ENCODE measurements at regions not wholly inside any gene's neighbourhood (a gene's known extent, or its start where the extent isn't known, plus 50 kb on each side); places are given as distances from the start of the nearest gene placed in this dataset.

DNA sequence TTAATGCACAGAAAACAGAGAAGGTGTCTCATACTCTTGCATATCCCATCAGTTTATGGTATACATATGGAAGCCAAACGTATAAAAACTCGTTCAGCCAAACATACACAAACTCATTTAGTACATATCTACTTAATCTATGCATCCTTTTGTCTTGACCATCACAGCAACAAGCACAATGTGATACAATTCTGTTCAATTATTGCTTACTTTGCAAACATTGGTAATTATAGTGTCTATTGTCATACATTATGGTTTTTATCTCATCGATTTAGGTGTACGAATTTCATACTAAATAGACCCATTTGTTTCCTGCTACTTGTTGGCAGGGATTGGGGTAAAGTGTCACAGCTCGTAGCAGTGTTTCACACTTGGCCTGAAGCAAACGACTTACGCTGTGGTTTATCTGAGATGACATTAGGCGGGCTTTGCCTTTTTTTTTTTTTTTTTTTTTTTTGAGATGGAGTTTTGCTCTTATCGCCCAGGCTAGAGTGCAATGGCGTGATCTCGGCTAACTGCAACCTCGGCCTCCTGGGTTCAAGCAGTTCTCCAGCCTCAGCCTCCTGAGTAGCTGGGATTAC, 425.9 kb upstream of the JARID2 start (continued):
- TF ChIP-seq ATF2 (CRISPR knock-in tag; IDR thresholded peaks at IDR 0.05; ENCODE audit: borderline replicate concordance, low read depth) (no peak), ESRRA (CRISPR knock-in tag; IDR thresholded peaks at IDR 0.05; ENCODE audit: borderline replicate concordance) (no peak), ZNF263 (CRISPR knock-in tag; IDR thresholded peaks at IDR 0.05; ENCODE audit: low read depth) (no peak)
- TF ChIP-seq, protein P1, sequence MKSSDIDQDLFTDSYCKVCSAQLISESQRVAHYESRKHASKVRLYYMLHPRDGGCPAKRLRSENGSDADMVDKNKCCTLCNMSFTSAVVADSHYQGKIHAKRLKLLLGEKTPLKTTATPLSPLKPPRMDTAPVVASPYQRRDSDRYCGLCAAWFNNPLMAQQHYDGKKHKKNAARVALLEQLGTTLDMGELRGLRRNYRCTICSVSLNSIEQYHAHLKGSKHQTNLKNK (CRISPR knock-in tag; IDR thresholded peaks at IDR 0.05) = no peak

DNA sequence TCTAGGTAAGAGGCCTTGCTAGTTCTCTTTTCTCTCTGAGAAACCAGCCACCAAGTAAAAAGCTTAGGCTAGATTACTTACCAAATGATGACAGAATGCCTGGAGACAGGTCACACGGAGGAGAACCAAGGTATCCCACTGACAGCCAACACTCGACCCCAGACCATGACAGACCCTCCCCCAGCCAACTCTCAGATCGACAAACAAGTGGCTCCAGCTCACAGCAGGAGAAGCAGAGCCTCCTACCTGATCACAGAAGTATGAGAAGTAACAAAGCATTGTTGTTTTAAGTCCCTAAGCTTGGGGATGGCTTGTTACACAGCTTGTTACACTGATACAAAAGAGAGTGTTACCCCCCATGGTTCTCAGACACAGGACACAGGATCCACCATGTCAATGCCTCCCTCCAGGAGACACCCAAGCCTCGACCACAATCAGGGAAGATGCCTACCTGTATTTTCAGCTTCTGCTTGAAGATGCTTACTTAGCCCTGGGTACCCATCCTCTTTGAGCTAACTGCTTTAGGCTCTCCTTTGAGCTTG, 423.8 kb upstream of the JARID2 start:
- Mint-ChIP-seq H3K4me1 (peaks cover 60% of the 10 kb centered on the region), H3K36me3 (peaks cover 5% of the 10 kb centered on the region; the same call in 1 of the 2 replicates), H3K4me3 (no peak overlapping the region), H3K27me3 (ENCODE audit: low read depth) (peaks cover 3% of the 10 kb centered on the region; the same call in 1 of the 2 replicates), H3K27ac (no peak overlapping the region), H3K9me3 (peaks cover 7% of the 10 kb centered on the region)
- CTCF ChIA-PET = no interaction called here
- DNase-seq (ENCODE audit: low spot score) (no peak), ATAC-seq (no peak)
- TF ChIP-seq FOXP4 (CRISPR knock-in tag; IDR thresholded peaks at IDR 0.05) (no peak), ELF4 (CRISPR knock-in tag; IDR thresholded peaks at IDR 0.05; ENCODE audit: low read depth) (no peak), JAZF1 (CRISPR knock-in tag; IDR thresholded peaks at IDR 0.05) (no peak), OVOL2 (CRISPR knock-in tag; IDR thresholded peaks at IDR 0.05; ENCODE audit: borderline replicate concordance) (no peak), ZNF263 (CRISPR knock-in tag; IDR thresholded peaks at IDR 0.05; ENCODE audit: low read depth) (no peak), KAT7 (CRISPR knock-in tag; IDR thresholded peaks at IDR 0.05; ENCODE audit: borderline replicate concordance) (no peak), RELA (CRISPR knock-in tag; IDR thresholded peaks at IDR 0.05; ENCODE audit: borderline replicate concordance) (no peak)
- TF ChIP-seq, protein P2, sequence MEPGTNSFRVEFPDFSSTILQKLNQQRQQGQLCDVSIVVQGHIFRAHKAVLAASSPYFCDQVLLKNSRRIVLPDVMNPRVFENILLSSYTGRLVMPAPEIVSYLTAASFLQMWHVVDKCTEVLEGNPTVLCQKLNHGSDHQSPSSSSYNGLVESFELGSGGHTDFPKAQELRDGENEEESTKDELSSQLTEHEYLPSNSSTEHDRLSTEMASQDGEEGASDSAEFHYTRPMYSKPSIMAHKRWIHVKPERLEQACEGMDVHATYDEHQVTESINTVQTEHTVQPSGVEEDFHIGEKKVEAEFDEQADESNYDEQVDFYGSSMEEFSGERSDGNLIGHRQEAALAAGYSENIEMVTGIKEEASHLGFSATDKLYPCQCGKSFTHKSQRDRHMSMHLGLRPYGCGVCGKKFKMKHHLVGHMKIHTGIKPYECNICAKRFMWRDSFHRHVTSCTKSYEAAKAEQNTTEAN (CRISPR knock-in tag; IDR thresholded peaks at IDR 0.05) = no peak
- TF ChIP-seq, protein P3, sequence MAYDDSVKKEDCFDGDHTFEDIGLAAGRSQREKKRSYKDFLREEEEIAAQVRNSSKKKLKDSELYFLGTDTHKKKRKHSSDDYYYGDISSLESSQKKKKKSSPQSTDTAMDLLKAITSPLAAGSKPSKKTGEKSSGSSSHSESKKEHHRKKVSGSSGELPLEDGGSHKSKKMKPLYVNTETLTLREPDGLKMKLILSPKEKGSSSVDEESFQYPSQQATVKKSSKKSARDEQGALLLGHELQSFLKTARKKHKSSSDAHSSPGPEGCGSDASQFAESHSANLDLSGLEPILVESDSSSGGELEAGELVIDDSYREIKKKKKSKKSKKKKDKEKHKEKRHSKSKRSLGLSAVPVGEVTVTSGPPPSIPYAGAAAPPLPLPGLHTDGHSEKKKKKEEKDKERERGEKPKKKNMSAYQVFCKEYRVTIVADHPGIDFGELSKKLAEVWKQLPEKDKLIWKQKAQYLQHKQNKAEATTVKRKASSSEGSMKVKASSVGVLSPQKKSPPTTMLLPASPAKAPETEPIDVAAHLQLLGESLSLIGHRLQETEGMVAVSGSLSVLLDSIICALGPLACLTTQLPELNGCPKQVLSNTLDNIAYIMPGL (CRISPR knock-in tag; IDR thresholded peaks at IDR 0.05) = no peak
- TF ChIP-seq, protein P4, sequence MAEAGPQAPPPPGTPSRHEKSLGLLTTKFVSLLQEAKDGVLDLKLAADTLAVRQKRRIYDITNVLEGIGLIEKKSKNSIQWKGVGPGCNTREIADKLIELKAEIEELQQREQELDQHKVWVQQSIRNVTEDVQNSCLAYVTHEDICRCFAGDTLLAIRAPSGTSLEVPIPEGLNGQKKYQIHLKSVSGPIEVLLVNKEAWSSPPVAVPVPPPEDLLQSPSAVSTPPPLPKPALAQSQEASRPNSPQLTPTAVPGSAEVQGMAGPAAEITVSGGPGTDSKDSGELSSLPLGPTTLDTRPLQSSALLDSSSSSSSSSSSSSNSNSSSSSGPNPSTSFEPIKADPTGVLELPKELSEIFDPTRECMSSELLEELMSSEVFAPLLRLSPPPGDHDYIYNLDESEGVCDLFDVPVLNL (CRISPR knock-in tag; IDR thresholded peaks at IDR 0.05; ENCODE audit: borderline replicate concordance, low read depth) = no peak
- POLR2A ChIA-PET = interaction anchor here (0.7 kb wide), 1 partner anchor 276 kb away, joined by 3 read pairs; no protein-coding TSS in a partner anchor

DNA sequence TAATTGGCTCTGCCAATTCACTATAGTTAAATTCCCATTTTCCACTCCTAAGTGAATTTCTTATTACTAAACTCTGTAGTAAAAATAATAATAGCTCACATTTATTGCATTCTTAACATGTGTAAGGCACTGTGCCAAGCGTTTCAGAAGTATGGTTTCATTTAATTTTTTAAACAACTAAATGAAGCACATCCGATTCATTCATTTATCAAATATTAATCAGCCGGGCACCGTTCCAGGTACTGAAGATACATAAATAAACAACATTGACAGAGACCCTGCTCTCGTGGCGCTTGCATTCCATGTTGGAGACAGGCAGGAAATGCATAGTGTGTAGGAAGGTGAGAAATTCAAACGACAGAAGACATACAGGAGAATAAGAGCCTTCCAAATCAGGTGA, 423.2 kb upstream of the JARID2 start:
- no peak for DNase-seq (ENCODE audit: low spot score)
- POLR2A ChIA-PET = interaction anchor here (0.6 kb wide), 1 partner anchor 425 kb away, joined by 3 read pairs; no protein-coding TSS in a partner anchor
- CTCF ChIA-PET = no interaction called here
- no peak for ATAC-seq
- Mint-ChIP-seq H3K9me3 (peaks cover 7% of the 10 kb centered on the region), H3K4me3 (no peak overlapping the region), H3K27ac (peak overlapping the region; percentile 18; the same call in 1 of the 2 replicates), H3K27me3 (ENCODE audit: low read depth) (peaks cover 3% of the 10 kb centered on the region; the same call in 1 of the 2 replicates), H3K36me3 (peaks cover 5% of the 10 kb centered on the region; the same call in 1 of the 2 replicates), H3K4me1 (peaks cover 65% of the 10 kb centered on the region)
- TF ChIP-seq, protein P1 (CRISPR knock-in tag; IDR thresholded peaks at IDR 0.05) = no peak
- TF ChIP-seq GTF2I (CRISPR knock-in tag; conservative IDR thresholded peaks at IDR 0.05) (no peak), JUN (CRISPR knock-in tag; IDR thresholded peaks at IDR 0.05) (no peak), FOXP1 (CRISPR knock-in tag; IDR thresholded peaks at IDR 0.05; ENCODE audit: borderline replicate concordance) (no peak)
- TF ChIP-seq, protein P5, sequence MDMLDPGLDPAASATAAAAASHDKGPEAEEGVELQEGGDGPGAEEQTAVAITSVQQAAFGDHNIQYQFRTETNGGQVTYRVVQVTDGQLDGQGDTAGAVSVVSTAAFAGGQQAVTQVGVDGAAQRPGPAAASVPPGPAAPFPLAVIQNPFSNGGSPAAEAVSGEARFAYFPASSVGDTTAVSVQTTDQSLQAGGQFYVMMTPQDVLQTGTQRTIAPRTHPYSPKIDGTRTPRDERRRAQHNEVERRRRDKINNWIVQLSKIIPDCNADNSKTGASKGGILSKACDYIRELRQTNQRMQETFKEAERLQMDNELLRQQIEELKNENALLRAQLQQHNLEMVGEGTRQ (CRISPR knock-in tag; IDR thresholded peaks at IDR 0.05) = no peak
